OCI-LY1 (cell line): ENCODE measurements at regions not wholly inside any gene's neighbourhood (a gene's known extent, or its start where the extent isn't known, plus 50 kb on each side); places are given as distances from the start of the nearest gene placed in this dataset.

Experiments used
- EZH2 ChIP-seq: fragments of 200-600 bp; sonication (generic), shearing (Covaris generic); IDR thresholded peaks from 2 replicates; pipeline ENCODE4 v1.8.0; 2017; ENCODE audit warnings: borderline replicate concordance, mixed run types, mild to moderate bottlenecking, antibody characterized with exemption, low read length, moderate library complexity, mixed read lengths
- TF ChIP-seq, protein P1 (sequence below): fragments of 200-600 bp; sonication (generic), shearing (Covaris generic); IDR thresholded peaks from 2 replicates; pipeline ENCODE4 v1.5.1; 2017; ENCODE audit warnings: mild to moderate bottlenecking, antibody characterized with exemption, low read length, moderate library complexity, mixed read lengths

DNA sequence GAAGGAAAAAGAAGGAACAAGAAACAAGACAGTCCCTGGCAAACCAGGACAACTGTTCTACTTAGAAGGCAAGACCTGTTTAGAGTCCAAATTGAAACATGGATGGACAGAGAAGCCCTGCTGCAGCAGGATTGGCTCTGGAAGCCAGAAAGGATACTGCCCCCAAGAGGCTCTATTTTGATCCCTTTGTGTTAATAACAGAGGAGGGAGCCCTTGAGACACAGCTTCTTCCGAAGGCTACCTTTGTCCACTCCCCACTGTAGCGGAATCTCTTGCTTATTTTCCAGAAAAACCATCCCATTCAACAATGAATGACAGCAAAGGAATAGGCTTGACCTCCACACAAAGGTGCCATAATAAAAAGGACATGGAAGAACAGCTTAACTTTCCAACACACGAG is 120.3 kb upstream of the FOXK1 start:
- TF ChIP-seq, protein P1, sequence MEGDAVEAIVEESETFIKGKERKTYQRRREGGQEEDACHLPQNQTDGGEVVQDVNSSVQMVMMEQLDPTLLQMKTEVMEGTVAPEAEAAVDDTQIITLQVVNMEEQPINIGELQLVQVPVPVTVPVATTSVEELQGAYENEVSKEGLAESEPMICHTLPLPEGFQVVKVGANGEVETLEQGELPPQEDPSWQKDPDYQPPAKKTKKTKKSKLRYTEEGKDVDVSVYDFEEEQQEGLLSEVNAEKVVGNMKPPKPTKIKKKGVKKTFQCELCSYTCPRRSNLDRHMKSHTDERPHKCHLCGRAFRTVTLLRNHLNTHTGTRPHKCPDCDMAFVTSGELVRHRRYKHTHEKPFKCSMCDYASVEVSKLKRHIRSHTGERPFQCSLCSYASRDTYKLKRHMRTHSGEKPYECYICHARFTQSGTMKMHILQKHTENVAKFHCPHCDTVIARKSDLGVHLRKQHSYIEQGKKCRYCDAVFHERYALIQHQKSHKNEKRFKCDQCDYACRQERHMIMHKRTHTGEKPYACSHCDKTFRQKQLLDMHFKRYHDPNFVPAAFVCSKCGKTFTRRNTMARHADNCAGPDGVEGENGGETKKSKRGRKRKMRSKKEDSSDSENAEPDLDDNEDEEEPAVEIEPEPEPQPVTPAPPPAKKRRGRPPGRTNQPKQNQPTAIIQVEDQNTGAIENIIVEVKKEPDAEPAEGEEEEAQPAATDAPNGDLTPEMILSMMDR, result 0 out of 2 replicates have a peak, but pooled peaks have one; percentile 4
- no peak for TF ChIP-seq EZH2
